Body of pancreas (tissue), 4 donors: ENCODE measurements at regions not wholly inside any gene's neighbourhood (a gene's known extent, or its start where the extent isn't known, plus 50 kb on each side); places are given as distances from the start of the nearest gene placed in this dataset.

Experiments used
- POLR2A ChIP-seq, 3 donors: fragments of 450-650 bp; IDR thresholded peaks; one replicate each; pipeline ENCODE4 v1.6.1; 2016; ENCODE audit warnings: antibody characterized with exemption in 3 of 3, mild to moderate bottlenecking in 2 of 3
- TF ChIP-seq, protein P1 (sequence below), 7 experiments: fragments of 450-650 bp in 4 of 7; fragments of 200-600 bp in 3 of 7; sonication (generic) in 3 of 7; IDR thresholded peaks; one replicate each; pipeline ENCODE4 v1.5.1; 2016 to 2019; ENCODE audit warnings: antibody characterized with exemption in 7 of 7

DNA sequence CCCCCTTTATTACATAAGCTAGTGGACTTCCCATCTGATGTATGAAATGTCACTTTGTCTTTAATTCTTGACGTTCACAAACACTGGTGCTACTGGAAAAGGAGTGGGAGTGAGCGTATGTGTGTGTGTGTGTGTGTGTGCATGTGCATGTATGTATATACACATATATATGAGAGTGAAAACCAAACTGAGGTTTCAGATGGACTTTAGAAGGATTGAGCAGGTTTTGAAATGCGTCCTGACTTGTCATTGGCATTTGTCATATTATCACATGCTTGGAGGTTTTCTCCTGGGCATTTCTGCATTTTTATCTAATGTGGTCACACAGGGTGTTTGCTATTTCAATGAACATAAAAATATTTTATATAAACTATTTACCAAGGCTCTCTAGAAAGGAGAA, 1085.9 kb downstream of the BCL11B start:
- no peak for TF ChIP-seq POLR2A (IDR thresholded peaks at IDR 0.05)
- TF ChIP-seq, protein P1, sequence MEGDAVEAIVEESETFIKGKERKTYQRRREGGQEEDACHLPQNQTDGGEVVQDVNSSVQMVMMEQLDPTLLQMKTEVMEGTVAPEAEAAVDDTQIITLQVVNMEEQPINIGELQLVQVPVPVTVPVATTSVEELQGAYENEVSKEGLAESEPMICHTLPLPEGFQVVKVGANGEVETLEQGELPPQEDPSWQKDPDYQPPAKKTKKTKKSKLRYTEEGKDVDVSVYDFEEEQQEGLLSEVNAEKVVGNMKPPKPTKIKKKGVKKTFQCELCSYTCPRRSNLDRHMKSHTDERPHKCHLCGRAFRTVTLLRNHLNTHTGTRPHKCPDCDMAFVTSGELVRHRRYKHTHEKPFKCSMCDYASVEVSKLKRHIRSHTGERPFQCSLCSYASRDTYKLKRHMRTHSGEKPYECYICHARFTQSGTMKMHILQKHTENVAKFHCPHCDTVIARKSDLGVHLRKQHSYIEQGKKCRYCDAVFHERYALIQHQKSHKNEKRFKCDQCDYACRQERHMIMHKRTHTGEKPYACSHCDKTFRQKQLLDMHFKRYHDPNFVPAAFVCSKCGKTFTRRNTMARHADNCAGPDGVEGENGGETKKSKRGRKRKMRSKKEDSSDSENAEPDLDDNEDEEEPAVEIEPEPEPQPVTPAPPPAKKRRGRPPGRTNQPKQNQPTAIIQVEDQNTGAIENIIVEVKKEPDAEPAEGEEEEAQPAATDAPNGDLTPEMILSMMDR (IDR thresholded peaks at IDR 0.05): no peak
